NCI-H446 (cell line): ENCODE measurements at regions not wholly inside any gene's neighbourhood (a gene's known extent, or its start where the extent isn't known, plus 50 kb on each side); places are given as distances from the start of the nearest gene placed in this dataset.

ENCODE experiments used
- DNase-seq, 2 experiments: peaks; one replicate each; lab custom pipeline; 2025; lab: John Stamatoyannopoulos, UW

- DNase-seq: no peak
These were observed 448.9 kb upstream of the ZMIZ1 start for GRCh38 chr10:78619896-78620295.

- no peak for DNase-seq
These were observed 447.6 kb upstream of the ZMIZ1 start for GRCh38 chr10:78620985-78621799.

DNA sequence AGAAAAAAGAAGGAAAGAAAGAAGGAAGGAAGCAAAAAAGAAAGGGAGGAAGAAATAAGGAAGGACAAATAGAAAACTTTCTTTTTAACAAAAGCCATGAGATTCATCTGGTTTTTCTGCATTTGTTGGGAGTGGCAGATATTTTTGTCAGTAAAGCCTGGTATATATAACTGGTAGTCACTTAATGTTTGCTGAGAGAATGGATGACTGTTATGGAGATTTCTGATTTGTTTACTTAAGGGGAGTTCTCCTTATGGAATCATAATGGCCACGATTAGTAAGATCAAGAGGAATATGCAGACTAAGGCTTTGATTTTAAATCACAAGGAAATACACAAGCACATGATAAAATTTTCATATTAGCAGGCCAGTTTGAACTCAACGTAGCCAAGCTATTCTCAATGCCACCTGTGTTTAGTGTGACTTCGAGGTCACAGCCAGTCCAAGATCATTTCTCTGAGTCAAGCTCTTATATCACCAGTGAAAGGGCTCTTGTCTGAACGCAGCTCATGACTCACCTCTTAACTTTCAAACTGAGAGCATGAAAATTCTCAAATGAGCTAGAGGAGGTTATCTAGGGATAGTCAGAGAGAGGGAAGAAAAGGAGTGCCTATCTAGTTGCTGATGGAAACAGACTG is 445.1 kb upstream of the ZMIZ1 start:
- DNase-seq: no peak

- no peak for DNase-seq
These were observed 444.0 kb upstream of the ZMIZ1 start for GRCh38 chr10:78624791-78625190.

DNA sequence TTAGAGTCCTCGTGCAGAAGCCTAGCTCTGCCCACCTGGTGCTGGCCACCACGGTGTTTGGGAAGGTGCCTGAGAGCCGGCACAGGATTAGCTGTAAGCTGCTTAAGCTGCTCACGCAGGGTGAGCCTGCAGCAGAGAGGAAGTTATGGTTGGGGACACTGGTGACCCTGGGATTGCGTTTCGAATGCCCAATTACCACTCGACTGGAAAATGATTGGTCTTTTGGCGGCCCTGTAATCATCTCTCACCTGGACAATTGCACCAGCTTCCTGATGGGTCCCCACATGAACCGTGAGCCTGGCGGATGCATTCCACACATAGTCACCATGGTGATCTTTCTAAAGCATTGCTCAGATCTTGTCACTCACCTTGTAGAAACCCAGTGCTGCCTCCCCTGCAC is 442.3 kb upstream of the ZMIZ1 start:
- no peak for DNase-seq

DNA sequence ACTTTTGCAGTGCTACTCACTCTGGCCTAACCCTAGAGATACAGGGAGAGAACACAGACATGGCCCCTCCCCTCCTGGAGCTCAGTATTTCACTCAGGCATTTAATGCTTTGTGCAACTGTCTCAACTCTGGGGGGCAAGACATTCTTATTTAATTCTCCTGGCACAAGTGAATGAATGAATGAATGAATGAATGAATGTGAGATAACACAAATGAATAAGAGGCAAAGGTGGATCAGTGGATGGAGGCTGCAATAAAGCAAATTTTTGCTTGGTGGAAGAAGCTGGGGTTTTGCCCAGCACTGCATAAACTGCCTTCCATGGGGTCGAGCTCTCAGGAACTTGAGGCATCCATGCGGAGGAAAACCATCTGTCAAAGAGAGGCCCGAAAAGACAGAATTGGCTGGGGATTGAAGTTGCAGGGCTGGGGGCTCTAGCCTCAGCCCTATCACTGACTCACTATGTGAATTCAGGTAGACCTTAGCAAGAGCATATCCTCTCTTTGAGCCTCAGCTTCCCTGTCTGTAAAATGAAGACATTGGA is 441.4 kb upstream of the ZMIZ1 start:
- DNase-seq: peak; percentile 70 to 85

DNA sequence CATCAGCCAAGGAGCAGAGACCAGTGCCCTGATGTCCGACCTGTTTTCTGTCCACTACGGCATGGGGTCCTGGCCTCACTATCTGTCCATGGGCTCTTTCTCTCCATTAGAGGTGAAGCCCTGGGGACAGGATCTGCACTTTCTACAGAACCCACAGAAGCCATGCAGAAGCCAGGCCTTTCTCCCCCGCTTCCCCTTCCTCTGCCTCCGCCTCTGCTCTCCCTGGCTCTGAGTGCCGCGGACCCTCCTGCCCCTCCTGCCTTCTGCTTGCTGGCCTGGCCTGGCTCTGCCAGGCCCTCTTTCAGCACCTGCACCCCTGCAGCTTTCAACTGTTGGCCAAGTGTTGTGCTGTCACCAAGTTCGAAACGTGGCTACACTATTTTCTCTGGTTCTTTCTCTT is 439.8 kb upstream of the ZMIZ1 start:
- no peak for DNase-seq

GRCh38 chr10:78629773-78630172 is 439.0 kb upstream of the ZMIZ1 start:
- DNase-seq: no peak

DNA sequence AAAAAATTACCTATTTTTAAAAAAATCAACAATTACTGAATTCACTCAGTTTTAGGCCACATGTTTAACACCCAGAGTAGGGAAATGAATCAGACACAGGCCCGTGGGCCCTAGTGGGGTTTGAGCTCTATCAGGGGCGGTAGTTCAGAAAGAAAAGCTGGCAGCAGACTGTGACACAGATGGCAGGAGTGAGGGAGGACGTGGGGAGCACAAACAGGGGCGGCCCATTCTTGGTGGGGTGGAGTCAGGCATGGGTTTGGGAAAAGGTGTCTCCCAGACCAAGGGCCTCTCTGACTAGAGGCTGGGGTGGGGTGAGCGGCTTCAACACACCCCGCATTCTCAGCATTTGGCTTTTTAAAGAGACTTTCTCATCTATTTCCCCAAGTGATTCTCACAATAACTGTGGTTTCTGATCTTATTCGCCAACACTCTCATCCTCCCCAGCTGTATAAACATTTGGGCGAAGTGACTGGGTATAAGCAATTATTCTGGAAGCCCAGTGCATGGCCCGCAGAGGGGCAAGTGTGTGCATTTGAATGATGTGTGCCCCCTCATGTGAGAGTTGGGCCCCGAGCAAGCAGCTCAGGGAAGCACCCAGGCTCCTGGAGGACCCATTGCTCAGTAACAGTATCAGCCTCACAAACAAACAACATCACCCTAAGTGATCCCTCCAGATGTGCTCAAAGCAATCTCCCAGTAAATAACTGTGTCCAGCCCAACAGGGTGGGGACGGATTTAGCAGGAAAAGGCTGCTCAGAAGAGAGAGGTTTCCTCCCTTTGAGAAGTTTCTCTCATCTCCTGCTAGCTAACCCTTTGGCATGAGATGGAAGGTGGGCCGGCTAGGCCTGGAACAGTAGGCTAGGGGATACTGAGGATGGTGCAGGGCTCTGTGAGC is 437.6 kb upstream of the ZMIZ1 start:
- peak; percentile 2 to 59 for DNase-seq

- peak; percentile 27 to 73 for DNase-seq
These were observed 434.4 kb upstream of the ZMIZ1 start for GRCh38 chr10:78634389-78634815.

GRCh38 chr10:78634835-78635234 is 433.9 kb upstream of the ZMIZ1 start:
- DNase-seq: no peak

GRCh38 chr10:78639629-78640028 is 429.1 kb upstream of the ZMIZ1 start:
- DNase-seq: no peak

GRCh38 chr10:78640796-78641636 is 427.8 kb upstream of the ZMIZ1 start:
- no peak for DNase-seq

DNA sequence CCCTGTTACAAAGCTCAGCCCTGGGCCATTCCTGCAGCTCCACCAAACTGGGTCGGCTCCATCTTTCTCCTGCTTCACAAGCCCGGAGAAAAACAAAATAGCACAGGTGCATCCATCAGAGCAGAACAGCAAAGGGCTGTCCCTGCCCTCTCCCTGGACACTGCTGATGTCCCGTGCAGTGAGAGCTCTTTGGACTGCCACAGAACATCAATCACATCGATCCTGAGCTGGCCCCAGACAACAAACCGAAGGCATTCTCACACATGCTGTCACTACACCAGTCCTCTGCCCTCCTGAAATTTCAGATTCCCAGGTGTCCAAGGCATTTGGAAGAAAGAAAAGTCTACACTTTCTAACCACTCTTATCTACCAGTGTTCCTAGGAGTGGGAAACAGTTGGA is 427.1 kb upstream of the ZMIZ1 start:
- DNase-seq: no peak

DNA sequence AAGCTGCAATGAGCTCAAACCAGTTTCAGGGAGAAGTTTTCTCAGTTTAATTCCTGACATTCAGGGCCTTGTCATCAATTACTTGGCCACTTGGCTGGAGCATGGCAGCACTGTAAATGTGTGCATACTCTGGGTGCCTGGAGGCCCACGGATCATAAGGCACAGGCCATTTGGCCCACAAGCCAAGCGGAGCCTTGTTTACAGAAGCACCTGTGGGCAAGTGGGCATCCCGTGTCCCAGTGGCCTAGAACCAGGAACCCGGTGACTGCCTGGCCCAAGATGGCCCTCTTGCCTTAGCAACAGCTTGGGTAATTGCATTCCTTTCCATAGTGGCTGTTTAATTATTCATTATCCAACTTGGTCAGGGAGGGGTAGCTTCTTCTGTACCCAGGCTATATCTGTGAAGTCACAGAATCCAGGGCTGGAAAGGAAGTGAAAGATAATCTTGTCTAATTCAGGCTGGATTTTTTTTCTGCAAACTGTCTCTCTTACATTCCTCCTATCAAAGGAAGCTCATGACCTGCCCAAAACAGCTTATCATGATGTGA is 426.4 kb upstream of the ZMIZ1 start:
- DNase-seq: no peak

DNA sequence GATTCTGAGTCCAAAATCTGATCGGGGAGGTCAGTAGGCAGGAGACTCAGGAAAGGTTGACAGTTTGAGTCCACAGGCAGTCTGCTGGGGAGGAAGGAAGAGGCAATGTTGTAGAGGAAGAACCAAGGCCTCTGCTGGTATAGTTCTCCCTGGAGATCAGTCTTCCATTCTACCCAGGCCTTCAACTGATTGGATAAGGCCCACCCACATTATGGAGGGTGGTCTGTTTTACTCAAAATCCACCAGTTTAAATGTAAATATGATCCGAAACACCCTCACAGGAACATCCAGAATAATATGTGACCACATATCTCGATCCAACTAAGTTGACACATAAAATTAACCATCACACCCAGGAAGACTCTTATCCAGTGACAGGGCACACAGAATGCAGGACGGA is 425.3 kb upstream of the ZMIZ1 start:
- DNase-seq: no peak

- DNase-seq: no peak
These were observed 424.2 kb upstream of the ZMIZ1 start for GRCh38 chr10:78644550-78644949.

- DNase-seq: no peak
These were observed 423.5 kb upstream of the ZMIZ1 start for GRCh38 chr10:78645169-78645686.

GRCh38 chr10:78645975-78646374 is 422.8 kb upstream of the ZMIZ1 start:
- no peak for DNase-seq

DNA sequence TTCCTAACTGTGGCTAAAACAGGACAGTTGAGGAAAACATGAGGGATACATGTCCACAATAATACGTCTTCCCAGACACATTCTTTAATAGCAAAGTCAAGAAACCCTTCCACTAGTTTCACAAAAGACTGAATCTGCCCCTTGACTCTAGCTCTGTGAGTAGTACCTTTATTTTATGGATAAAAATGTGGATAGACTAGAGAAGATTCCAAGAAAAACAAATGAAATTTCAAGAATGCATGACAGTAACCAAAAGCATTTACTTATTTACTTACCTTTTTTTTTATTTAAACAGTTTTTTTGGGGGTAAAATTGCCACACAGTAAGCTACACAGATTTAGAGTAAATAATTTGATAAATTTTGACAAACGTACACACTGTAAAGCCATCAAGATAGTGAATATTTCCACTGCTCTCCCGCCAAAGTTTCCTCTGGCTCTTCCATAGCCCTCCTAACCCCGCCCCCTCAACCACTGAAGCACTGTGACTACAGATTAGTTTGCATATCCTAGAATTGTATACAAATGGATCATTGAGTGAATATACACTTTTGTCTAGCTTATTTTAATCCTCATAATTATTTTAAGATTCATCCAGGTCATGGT is 420.4 kb upstream of the ZMIZ1 start:
- DNase-seq: no peak
